Caco-2 (cell line): ENCODE measurements at regions not wholly inside any gene's neighbourhood (a gene's known extent, or its start where the extent isn't known, plus 50 kb on each side); places are given as distances from the start of the nearest gene placed in this dataset.

ENCODE experiments used
- BruUV-seq: library from RNA; stranded (reverse); fragments of 400-500 nt; replicated peaks from 2 replicates; lab custom pipeline; 2021; lab: Mats Ljungman, UMichigan
- CTCF ChIA-PET: fragments of 300-600 bp; sonication (Branson Sonifier 250); formaldehyde crosslinking; loops from one replicate; lab custom pipeline; 2022; ENCODE audit warnings: antibody characterized with exemption; lab: Charles Lee
- POLR2A ChIA-PET: fragments of 300-600 bp; sonication (Branson Sonifier 250); formaldehyde crosslinking; loops from one replicate; lab custom pipeline; 2022; ENCODE audit warnings: antibody characterized with exemption; lab: Charles Lee
- DNase-seq, 2 experiments: peaks; one replicate each; pipeline versions ENCODE4 v3.0.0 to v3.0.0-alpha.2; 2020 to 2022
- H3K27me3 ChIP-seq: replicated peaks from 2 replicates; pipeline ENCODE4 v1.6.0; 2011; ENCODE audit warnings: low read length; ENCODE audit not compliant: control insufficient read depth, insufficient read depth
- H3K36me3 ChIP-seq: 2 replicates; pipeline ENCODE4 v1.5.1; 2011; ENCODE audit warnings: low read length; ENCODE audit not compliant: control insufficient read depth, insufficient read depth
- H3K4me1 ChIP-seq: fragments of 250-450 bp; sonication (Bioruptor Pico); 2 replicates; pipeline ENCODE4 v1.5.1; 2020; ENCODE audit warnings: mild to moderate bottlenecking
- H3K4me3 ChIP-seq: 2 replicates; pipeline ENCODE4 v1.5.1; 2011; ENCODE audit warnings: low read depth, mild to moderate bottlenecking, control low read depth, low read length
- H3K9me3 ChIP-seq: fragments of 250-450 bp; sonication (Bioruptor Pico); 2 replicates; pipeline ENCODE4 v1.5.1; 2020; ENCODE audit warnings: mild to moderate bottlenecking, moderate library complexity
- H3K27ac Mint-ChIP-seq: one replicate; pipeline ENCODE4 v1.8.0; 2022; ENCODE audit warnings: mixed read lengths; ENCODE audit not compliant: unreplicated experiment
- H3K27me3 Mint-ChIP-seq: one replicate; pipeline ENCODE4 v1.8.0; 2022; ENCODE audit warnings: mixed read lengths; ENCODE audit not compliant: insufficient read depth, unreplicated experiment
- H3K36me3 Mint-ChIP-seq: one replicate; pipeline ENCODE4 v1.8.0; 2022; ENCODE audit warnings: mild to moderate bottlenecking, mixed read lengths; ENCODE audit not compliant: insufficient read depth, unreplicated experiment
- H3K4me1 Mint-ChIP-seq: one replicate; pipeline ENCODE4 v1.8.0; 2022; ENCODE audit warnings: low read depth, mixed read lengths; ENCODE audit not compliant: unreplicated experiment
- H3K4me3 Mint-ChIP-seq: one replicate; pipeline ENCODE4 v1.8.0; 2022; ENCODE audit warnings: mild to moderate bottlenecking, moderate library complexity, mixed read lengths; ENCODE audit not compliant: unreplicated experiment
- H3K9me3 Mint-ChIP-seq: one replicate; pipeline ENCODE4 v1.8.0; 2022; ENCODE audit warnings: mixed read lengths; ENCODE audit not compliant: unreplicated experiment
- intact Hi-C: fragments of 100-400 bp; cut with micrococcal nuclease; formaldehyde crosslinking; loops from one replicate; pipeline ENCODE4 v1.10.0; 2022; ENCODE audit not compliant: unreplicated experiment
- TF ChIP-seq, protein P1 (sequence below), 2 experiments: fragments of 200-600 bp in 1 of 2; IDR thresholded peaks; 1 replicate in 1 of 2; 2 replicates in 1 of 2; pipeline versions ENCODE4 v1.5.1 to v1.8.0; 2011 to 2022; ENCODE audit warnings: antibody characterized with exemption in 1 of 2, control low read depth in 1 of 2, inconsistent platforms in 1 of 2, low read depth in 1 of 2, low read length in 1 of 2, mild to moderate bottlenecking in 1 of 2, moderate library complexity in 1 of 2; ENCODE audit not compliant: insufficient read depth in 1 of 2, severe bottlenecking in 1 of 2, unreplicated experiment in 1 of 2

DNA sequence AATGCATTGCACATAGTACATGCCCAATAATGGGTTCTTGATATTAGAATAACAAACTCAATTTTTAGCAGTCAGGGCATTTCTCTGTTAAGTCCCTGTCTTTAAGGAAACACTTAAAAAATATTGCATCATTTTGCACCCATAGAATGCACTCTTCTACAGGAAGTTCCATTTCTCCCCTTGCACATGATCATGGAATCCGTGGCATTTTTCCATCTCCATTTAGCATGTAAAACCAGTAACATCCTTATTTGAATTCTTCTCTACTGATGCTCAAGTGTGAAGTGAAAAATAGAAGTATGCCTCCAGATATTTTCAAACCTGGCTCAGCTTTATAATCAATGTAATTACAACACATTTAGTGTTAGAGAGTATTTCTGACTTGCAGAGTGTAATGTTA, 192.8 kb downstream of the RWDD3 start:
- CTCF ChIA-PET = no interaction called here
- H3K4me1 Mint-ChIP-seq = no peaks in the 10 kb centered on the region
- intact Hi-C loops = no loop called here
- Histone ChIP-seq H3K9me3 (no peaks in the 10 kb centered on the region), H3K4me3 (no peak overlapping the region), H3K4me1 (no peaks in the 10 kb centered on the region), H3K36me3 (no peaks in the 10 kb centered on the region), H3K27me3 (no peaks in the 10 kb centered on the region)
- DNase-seq = no peak
- BruUV-seq = no TSS peak
- TF ChIP-seq, protein P1, sequence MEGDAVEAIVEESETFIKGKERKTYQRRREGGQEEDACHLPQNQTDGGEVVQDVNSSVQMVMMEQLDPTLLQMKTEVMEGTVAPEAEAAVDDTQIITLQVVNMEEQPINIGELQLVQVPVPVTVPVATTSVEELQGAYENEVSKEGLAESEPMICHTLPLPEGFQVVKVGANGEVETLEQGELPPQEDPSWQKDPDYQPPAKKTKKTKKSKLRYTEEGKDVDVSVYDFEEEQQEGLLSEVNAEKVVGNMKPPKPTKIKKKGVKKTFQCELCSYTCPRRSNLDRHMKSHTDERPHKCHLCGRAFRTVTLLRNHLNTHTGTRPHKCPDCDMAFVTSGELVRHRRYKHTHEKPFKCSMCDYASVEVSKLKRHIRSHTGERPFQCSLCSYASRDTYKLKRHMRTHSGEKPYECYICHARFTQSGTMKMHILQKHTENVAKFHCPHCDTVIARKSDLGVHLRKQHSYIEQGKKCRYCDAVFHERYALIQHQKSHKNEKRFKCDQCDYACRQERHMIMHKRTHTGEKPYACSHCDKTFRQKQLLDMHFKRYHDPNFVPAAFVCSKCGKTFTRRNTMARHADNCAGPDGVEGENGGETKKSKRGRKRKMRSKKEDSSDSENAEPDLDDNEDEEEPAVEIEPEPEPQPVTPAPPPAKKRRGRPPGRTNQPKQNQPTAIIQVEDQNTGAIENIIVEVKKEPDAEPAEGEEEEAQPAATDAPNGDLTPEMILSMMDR (IDR thresholded peaks at IDR 0.05; ENCODE audit: insufficient read depth in 1 of 2, low read depth in 1 of 2, low read length in 1 of 2, severe bottlenecking in 1 of 2, unreplicated experiment in 1 of 2) = no peak
- H3K27ac Mint-ChIP-seq = no peak overlapping the region
- H3K9me3 Mint-ChIP-seq = no peaks in the 10 kb centered on the region
- H3K27me3 Mint-ChIP-seq = no peaks in the 10 kb centered on the region
- H3K4me3 Mint-ChIP-seq = no peak overlapping the region
- no peaks in the 10 kb centered on the region for H3K36me3 Mint-ChIP-seq
- POLR2A ChIA-PET = no interaction called here

DNA sequence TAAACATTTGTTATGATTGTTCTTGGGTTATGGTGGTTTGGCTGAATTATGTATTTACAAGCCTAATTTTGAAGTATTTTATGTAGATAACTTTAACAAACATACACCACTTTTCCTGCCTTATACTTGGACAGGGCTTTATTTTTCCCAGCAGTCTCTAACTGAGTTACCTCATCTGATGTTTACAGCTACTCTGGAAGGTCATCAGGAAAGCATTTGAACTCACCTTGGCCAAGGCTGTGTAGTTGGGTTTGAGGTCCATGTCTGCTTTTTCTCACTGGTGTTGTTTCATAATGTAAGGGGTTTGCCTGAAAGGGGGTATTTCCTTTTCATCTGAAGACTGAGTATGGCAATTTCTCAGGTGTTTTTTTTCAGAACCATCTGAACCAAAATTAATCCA, 193.5 kb downstream of the RWDD3 start:
- CTCF ChIA-PET = no interaction called here

DNA sequence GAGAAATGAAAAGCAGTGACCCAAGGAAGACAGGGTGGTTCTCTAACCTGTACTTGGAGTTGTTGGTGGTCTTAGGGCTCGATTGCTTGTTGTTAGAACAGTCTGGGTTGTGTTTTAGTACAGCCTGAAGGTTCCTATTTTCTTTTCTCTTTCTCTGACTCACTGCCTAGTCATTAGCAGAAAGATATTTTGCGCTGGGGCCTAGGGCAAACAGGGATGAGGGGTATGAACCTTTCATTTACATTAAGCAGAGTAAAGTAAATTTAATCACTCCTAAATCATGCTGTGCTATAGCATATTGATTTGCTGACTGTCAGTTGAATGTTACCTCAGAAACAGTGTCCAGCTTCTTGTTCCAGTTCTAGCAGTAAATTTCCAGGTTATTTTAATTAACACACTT, 197.2 kb downstream of the RWDD3 start:
- no peaks in the 10 kb centered on the region for H3K4me1 Mint-ChIP-seq
- CTCF ChIA-PET = no interaction called here

More for the DNA sequence above, 193.5 kb downstream of the RWDD3 start:
- POLR2A ChIA-PET = no interaction called here
- intact Hi-C loops = no loop called here
- Mint-ChIP-seq H3K4me1 (no peaks in the 10 kb centered on the region), H3K4me3 (no peak overlapping the region), H3K27ac (no peak overlapping the region), H3K36me3 (no peaks in the 10 kb centered on the region), H3K27me3 (no peaks in the 10 kb centered on the region), H3K9me3 (no peaks in the 10 kb centered on the region)
- Histone ChIP-seq H3K4me3 (no peak overlapping the region), H3K27me3 (no peaks in the 10 kb centered on the region), H3K4me1 (no peaks in the 10 kb centered on the region), H3K9me3 (no peaks in the 10 kb centered on the region), H3K36me3 (no peaks in the 10 kb centered on the region)
- BruUV-seq = no TSS peak
- TF ChIP-seq, protein P1 (IDR thresholded peaks at IDR 0.05; ENCODE audit: insufficient read depth in 1 of 2, low read depth in 1 of 2, low read length in 1 of 2, severe bottlenecking in 1 of 2, unreplicated experiment in 1 of 2) = no peak
- DNase-seq = no peak

More for the DNA sequence above, 197.2 kb downstream of the RWDD3 start:
- intact Hi-C loops = no loop called here
- H3K9me3 ChIP-seq = no peaks in the 10 kb centered on the region
- H3K36me3 ChIP-seq = no peaks in the 10 kb centered on the region
- Mint-ChIP-seq H3K27ac (no peak overlapping the region), H3K27me3 (no peaks in the 10 kb centered on the region), H3K9me3 (no peaks in the 10 kb centered on the region), H3K4me3 (no peak overlapping the region), H3K36me3 (no peaks in the 10 kb centered on the region)
- no peaks in the 10 kb centered on the region for H3K4me1 ChIP-seq
- TF ChIP-seq, protein P1 (IDR thresholded peaks at IDR 0.05; ENCODE audit: insufficient read depth in 1 of 2, low read depth in 1 of 2, low read length in 1 of 2, severe bottlenecking in 1 of 2, unreplicated experiment in 1 of 2) = no peak
- POLR2A ChIA-PET = no interaction called here
- H3K4me3 ChIP-seq = no peak overlapping the region
- H3K27me3 ChIP-seq = no peaks in the 10 kb centered on the region
- DNase-seq = no peak
- BruUV-seq = no TSS peak
